IPS-NIHi7 (cell line): ENCODE measurements at regions not wholly inside any gene's neighbourhood (a gene's known extent, or its start where the extent isn't known, plus 50 kb on each side); places are given as distances from the start of the nearest gene placed in this dataset.
"Not testable (repeated sequence)": the region's sequence is repeated elsewhere in the genome, so short reads cannot be mapped to it uniquely, and the experiment has no call there.

Experiments
- DNase-seq: peaks from one replicate; pipeline ENCODE4 v3.0.0; 2012; ENCODE audit warnings: mixed read lengths; ENCODE audit errors: extremely low spot score

DNA sequence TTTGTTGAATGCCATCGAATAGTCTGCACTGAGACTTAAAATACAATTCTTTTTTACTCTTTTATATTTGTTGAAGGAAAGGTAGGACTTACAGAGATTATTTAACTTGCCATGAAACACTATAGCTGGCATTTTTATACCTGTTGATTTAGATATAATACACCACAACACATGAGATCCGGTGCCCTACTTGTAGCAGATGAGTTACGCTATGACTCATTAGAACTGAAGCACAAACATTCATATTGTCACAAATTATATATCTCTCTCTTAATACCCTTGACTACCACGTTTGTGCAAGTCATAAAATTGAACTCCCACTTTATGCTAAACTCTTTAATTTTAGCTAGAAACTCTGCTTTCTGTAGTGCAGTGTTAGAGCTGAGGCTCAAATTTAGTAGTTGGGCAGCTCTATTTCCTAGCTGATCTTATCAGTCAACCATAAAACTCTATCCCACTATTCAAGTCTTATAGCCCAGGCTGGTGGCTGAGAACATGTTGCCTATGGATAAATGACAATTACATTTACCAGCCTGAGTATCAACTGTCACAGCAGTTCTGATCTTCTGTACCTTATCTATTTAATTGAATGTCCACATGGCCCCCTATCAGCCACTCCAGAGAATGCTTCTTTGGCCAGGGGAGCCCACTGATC, 137.4 kb upstream of the SEMA3D start:
- no peak for DNase-seq

GRCh38 chr7:85322252-85322651, 135.4 kb upstream of the SEMA3D start:
- DNase-seq = peak; percentile 9

- no peak for DNase-seq
Measured at GRCh38 chr7:85320699-85321476, 134.0 kb upstream of the SEMA3D start.

DNA sequence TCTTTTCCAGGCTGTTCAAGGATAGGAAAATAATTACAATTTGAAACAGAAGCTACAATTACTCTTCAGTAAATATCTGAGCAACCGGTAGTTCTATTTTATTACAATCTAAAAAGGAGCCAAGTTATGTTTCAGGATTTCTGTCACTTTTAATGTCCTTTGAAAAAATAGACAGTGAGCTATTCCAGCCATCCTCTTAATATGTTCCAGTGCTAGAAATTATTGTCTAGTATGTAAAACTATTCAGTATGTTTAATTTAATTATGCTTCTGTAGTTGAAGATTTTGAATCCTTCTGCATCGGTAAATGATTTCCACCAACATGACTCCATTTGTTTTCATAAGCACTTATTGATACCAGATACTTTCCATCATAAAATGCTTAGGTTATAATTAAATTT, 129.6 kb upstream of the SEMA3D start:
- DNase-seq = no peak

DNA sequence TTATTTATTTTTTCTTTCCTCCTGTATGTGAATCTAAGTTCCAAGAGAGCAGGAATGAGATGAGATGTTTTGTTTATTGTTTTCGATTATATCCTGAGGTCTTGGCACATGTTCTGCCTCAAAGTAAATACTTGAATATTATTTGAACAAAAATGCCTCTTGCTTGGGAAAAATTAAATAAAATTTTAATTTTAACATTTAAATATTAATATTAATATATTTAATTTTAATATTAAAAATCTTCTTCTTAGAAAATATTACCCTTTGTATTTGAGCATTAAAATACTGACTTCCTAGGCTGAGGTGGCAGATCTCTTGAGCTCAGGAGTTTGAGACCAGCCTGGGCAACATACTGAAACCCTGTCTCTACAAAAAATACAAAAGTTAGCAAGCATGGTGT, 123.4 kb upstream of the SEMA3D start:
- no peak for DNase-seq

GRCh38 chr7:85306115-85306514, 119.3 kb upstream of the SEMA3D start:
- DNase-seq = no peak

DNA sequence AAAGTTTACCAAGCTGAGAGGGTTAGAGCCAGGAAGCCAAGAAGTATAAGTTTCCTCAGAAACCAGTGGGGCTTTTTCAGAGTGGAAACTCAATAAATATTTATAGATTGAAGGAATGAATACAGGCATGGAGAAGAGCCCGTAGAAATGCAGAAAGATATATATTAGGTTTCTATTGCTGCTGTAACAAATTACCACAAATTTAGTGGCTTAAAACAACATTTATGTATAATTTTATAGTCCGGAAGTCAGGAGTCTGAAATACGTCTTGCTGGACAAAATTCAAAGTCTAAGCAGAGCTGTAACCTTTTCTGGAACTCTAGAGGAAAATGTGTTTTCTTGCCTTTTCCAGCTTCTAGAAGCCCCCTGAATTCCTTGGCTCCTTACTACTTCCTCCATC, 107.3 kb upstream of the SEMA3D start:
- DNase-seq = no peak

DNA sequence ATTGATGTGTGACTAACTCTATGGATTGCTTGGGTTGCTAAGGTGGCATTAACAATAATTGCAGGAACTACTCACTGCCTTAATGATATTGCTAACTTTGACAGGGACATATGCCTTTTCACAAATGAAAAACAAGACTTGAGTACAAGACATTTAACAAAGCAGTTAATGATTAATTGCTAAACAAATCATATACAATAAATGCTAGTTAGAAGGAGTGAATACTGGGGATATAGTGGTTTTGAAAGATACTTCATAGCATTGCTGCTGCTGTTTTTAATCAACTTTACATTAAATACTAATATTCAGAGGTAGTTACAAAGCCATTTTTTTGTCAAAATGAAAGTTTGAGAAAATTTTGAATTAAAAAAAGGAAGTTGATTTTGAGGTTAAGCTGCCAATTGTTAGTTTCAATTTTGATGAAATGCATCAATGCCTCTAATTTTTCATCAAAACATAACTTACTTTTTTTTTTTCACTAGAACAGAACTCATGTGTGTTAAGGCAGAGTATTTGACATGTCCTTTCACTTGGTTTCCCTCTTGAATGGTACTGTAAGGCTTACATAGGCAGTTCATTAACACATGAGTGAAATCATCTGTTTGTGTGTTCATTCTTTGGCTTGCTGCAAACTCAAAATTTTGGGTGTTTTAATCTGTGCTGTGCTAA, 106.2 kb upstream of the SEMA3D start:
- DNase-seq = no peak

- DNase-seq = no peak
Measured at GRCh38 chr7:85290269-85290668, 103.4 kb upstream of the SEMA3D start.

DNA sequence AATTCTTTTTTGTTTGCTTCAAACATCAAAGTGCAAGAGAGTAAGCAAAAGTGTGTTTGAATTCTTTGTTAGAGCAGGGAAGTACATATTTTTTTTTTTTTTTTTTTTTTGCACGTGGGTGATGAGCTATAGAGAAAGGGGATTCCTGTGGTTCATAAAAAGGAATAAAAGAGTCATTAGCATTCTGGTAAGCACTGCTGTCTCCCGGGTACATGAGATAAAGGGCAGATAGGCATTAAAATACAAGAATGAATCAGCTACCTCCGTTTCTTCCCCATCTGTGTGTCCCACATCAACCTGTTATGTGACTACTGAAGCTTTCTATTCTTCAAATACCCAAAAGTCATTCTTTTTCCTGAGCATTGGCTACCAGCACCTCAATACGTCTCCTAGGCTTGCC, 102.4 kb upstream of the SEMA3D start:
- no peak for DNase-seq

DNA sequence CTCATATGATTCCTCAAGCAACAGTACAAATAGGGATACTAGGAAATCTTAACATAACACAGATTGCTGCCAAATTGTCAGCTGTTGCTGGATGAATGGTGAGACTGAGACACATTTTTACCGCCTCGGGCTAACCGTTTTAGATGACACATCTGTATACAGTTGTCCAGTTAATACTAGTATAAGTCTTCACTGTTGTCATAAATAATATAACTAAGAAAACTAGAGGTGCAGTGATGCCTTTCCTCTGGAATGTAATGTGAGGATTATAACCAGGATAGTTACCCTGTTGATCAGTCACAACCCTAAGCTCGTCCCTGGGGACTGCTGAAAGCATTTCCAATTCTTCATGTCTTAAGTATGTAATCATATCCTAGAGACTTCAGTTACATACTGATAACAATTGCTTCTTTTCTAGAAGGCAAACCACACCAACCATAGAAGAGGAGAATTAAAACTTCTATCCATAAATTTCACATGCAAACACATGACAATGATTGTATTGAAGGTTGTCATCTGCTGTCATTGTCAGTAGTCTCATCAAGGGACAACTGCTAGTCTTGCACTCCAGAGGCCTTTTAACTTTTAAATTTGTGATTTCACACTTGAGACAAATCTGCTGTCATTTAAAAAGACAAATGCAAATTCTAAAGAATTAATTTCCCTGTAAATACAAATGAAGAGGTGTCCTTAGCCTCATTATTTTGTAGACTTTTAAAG, 100.4 kb upstream of the SEMA3D start:
- DNase-seq = no peak

DNA sequence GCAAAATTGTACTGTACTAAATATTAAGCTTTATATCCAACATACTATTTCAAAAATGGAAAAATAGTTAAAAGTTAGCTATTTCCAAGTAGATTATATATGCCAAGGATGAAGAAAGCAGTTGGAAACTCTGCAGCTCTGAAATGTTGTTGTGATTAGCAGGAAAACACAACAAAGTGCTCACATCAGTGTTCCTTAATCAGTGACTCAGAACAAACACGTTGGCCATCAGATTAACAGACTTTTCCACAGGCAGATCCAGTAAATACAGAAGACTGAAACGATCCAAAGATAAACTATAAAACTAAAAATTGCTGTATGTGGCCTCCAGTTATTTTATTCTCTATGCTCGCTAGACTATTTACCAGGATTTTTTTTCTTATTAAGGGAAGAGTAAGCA, 99.6 kb upstream of the SEMA3D start:
- no peak for DNase-seq

DNA sequence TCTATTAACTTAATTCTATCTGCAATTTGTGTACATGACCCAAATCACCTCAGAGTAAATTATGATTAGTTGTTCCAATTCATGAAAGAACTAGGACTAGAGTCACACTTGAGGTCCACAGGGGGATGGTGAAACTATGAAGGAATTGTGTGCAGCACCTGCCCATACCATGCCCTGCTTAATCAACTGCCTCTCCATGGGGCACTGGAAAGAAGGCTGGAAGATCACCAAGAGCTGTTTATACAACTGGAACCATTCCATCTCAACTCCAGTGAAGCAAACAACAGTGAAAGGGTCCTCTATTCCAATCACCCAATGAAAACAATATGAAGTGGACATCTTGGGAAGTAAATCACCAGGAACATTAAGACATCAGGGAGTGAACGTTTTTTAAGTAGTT, 98.7 kb upstream of the SEMA3D start:
- DNase-seq = no peak

GRCh38 chr7:85275204-85275603, 88.3 kb upstream of the SEMA3D start:
- no peak for DNase-seq

GRCh38 chr7:85274454-85274853, 87.6 kb upstream of the SEMA3D start:
- no peak for DNase-seq

DNA sequence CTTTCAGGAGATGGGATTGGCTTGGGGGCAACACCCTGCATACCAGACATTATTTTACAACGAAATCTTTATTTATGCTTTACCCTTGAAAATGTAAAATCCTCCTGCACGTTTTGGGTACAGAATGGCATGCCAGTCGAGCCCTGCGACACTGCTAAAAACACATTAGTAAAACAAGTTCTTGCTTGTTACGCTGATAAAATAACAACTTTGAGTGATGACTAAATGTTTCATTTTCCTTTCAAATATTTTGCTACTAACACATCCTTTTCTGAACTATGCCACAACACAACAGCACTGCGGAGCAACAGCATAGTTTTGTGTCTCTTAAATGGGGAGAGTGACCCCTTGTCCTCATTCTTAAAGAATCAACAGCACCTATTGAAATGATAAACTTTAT, 76.0 kb upstream of the SEMA3D start:
- DNase-seq = no peak

GRCh38 chr7:85261336-85261735, 74.5 kb upstream of the SEMA3D start:
- no peak for DNase-seq

GRCh38 chr7:85249787-85250186, 62.9 kb upstream of the SEMA3D start:
- DNase-seq = not testable (repeated sequence)

DNA sequence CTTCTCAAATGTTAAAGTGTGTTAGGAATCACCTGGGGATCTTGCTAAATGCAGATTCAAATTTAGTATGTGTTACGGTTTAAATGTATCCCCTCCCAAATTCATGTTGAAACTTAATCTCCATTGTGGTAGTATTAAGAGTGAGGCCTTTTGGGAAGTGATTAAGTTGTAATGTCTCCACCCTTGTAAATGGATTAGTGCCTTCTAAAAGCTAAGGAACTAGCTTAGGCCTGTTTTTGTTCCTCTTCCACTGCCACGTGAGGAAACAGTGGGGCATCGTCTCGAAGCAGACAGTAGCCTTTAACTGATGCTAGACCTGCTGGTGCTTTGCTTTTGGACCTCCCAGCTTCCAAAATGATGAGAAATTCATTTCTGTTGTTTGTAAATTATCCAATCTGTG, 52.3 kb upstream of the SEMA3D start:
- DNase-seq = no peak

DNA sequence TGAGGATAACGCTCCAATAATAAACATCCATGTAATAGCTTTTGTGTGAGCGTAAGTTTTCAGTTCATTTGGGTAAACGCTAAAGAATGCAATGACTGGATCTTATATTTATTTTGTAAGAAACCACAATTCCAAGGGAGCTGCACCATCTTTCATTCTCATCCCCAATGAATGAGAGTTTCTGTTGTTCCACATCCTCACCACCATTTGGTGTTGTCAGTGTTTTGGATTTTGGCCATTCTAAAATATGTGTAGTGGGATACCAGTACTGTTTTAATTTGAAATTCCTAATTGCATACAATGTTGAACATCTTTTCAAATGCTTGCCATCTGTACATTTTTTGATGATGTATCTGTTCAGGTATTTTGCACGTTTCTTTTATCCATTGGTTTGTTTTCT, 50.9 kb upstream of the SEMA3D start:
- no peak for DNase-seq
